Mucosa of rectum (tissue), 2 donors: ENCODE measurements at regions not wholly inside any gene's neighbourhood (a gene's known extent, or its start where the extent isn't known, plus 50 kb on each side); places are given as distances from the start of the nearest gene placed in this dataset.

ENCODE experiments used
- H3K27ac ChIP-seq, 2 donors: one replicate each; pipeline ENCODE4 v1.7.0; 2013; ENCODE audit warnings: inconsistent platforms in 2 of 2, low read depth in 2 of 2, low read length in 2 of 2
- H3K27me3 ChIP-seq, 2 donors: one replicate each; pipeline ENCODE4 v1.7.0; 2013; ENCODE audit warnings: low read length in 2 of 2; ENCODE audit not compliant: control insufficient read depth in 2 of 2, insufficient read depth in 2 of 2
- H3K36me3 ChIP-seq, 2 donors: one replicate each; pipeline ENCODE4 v1.7.0; 2013; ENCODE audit warnings: low read length in 2 of 2; ENCODE audit not compliant: control insufficient read depth in 2 of 2, insufficient read depth in 2 of 2
- H3K4me1 ChIP-seq, 2 donors: one replicate each; pipeline ENCODE4 v1.7.0; 2013; ENCODE audit warnings: low read length in 2 of 2, mild to moderate bottlenecking in 1 of 2; ENCODE audit not compliant: control insufficient read depth in 2 of 2, insufficient read depth in 2 of 2
- H3K4me3 ChIP-seq, 2 donors: one replicate each; pipeline ENCODE4 v1.7.0; 2013; ENCODE audit warnings: low read length in 2 of 2
- H3K9ac ChIP-seq, 2 donors: one replicate each; pipeline ENCODE4 v1.7.0; 2013; ENCODE audit warnings: low read length in 2 of 2, low read depth in 1 of 2, mild to moderate bottlenecking in 1 of 2
- H3K9me3 ChIP-seq, 2 donors: one replicate each; pipeline ENCODE4 v1.7.0; 2013; ENCODE audit warnings: low read length in 2 of 2; ENCODE audit not compliant: control insufficient read depth in 2 of 2
- donor health status: healthy.
- donor health status: Normal muscosa, but diverticular disease.

DNA sequence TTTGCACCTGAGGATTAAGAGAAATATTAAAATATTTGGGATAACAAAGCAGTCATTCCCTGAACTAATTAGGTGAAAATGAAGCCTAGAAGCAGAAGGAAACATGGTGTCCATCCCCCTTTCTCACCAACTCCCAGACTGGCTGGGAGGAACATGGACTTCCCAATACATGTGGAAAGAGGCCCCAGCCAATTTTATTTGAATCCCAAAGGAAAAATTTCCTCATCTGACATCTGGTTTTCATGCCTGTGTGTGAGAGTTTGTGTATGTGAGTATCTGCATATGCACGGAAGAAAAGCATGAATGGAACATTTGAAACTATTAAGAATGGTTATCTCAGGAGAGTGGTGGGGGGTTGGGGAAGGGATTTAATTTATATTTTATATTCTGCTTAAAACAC lies 84.3 kb downstream of the COPS8 start:
- no peak overlapping the region for H3K27ac ChIP-seq

DNA sequence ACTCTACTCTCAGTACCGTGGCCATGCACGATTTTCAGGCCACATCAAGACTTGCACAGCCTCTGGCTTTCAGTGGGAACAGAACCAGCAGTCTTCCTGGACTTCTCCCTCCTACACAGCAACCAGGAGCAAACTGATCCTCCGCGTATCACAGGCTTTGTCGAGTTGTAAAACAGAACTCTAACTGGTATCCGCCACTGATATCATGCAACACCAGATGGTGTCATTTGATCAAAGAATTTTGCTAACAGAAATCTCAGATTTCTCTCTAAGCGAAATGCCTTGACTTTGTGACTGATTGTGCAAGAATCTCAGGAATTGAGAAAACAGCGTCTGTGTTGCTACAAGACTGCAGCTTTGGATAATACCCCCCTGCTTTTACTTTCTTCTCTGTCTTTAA lies 85.7 kb downstream of the COPS8 start:
- H3K4me3 ChIP-seq: no peak overlapping the region
- H3K27ac ChIP-seq: peak overlapping the region; percentile 40 to 61
- H3K9ac ChIP-seq: no peak overlapping the region

More for the DNA sequence above, 84.3 kb downstream of the COPS8 start:
- Histone ChIP-seq H3K27me3 (no peaks in the 10 kb centered on the region), H3K4me3 (no peak overlapping the region), H3K9ac (no peak overlapping the region), H3K9me3 (peaks cover 0 to 2% of the 10 kb centered on the region in 2 donors), H3K36me3 (no peaks in the 10 kb centered on the region), H3K4me1 (no peaks in the 10 kb centered on the region)

DNA sequence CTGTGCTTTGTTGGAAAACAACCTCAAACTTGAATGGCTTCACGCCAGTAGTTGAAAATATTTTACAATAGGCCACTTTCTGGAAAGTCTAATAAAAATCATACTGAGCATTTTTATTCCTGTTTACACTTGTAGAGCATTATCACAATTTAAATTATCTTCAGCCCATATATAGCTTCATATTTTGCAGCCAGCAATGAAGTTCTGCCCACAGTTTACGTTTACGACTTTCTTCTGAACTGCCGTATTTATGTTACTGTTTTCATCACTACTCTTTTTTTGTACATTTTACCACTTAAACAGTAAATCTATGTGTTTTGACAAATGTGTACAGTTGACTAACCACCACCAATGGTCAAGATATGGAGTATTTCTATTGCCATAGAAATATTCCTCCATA lies 86.2 kb downstream of the COPS8 start:
- H3K4me1 ChIP-seq: no peaks in the 10 kb centered on the region
- H3K27ac ChIP-seq: peak overlapping the region in 1 of 2 donors; percentile 27
- H3K36me3 ChIP-seq: no peaks in the 10 kb centered on the region
- no peak overlapping the region for H3K4me3 ChIP-seq
- H3K9ac ChIP-seq: no peak overlapping the region
- no peaks in the 10 kb centered on the region for H3K27me3 ChIP-seq
- peaks cover 0 to 2% of the 10 kb centered on the region in 2 donors for H3K9me3 ChIP-seq

More for the DNA sequence above, 85.7 kb downstream of the COPS8 start:
- Histone ChIP-seq H3K27me3 (no peaks in the 10 kb centered on the region), H3K9me3 (peaks cover 0 to 2% of the 10 kb centered on the region in 2 donors), H3K36me3 (no peaks in the 10 kb centered on the region), H3K4me1 (no peaks in the 10 kb centered on the region)

GRCh38 chr2:237177052-237177451 lies 91.4 kb downstream of the COPS8 start:
- no peak overlapping the region for H3K27ac ChIP-seq
- H3K9me3 ChIP-seq: peaks cover 0 to 2% of the 10 kb centered on the region in 2 donors
- no peak overlapping the region for H3K4me3 ChIP-seq
- H3K4me1 ChIP-seq: no peaks in the 10 kb centered on the region
- no peaks in the 10 kb centered on the region for H3K36me3 ChIP-seq
- no peak overlapping the region for H3K9ac ChIP-seq
- H3K27me3 ChIP-seq: peaks cover 0 to 2% of the 10 kb centered on the region in 2 donors

GRCh38 chr2:237177986-237178385 lies 92.3 kb downstream of the COPS8 start:
- H3K4me1 ChIP-seq: no peaks in the 10 kb centered on the region
- no peaks in the 10 kb centered on the region for H3K36me3 ChIP-seq
- peak overlapping the region; percentile 33 to 53 for H3K27ac ChIP-seq
- no peak overlapping the region for H3K9ac ChIP-seq
- no peak overlapping the region for H3K4me3 ChIP-seq
- H3K9me3 ChIP-seq: peaks cover 0 to 2% of the 10 kb centered on the region in 2 donors
- peaks cover 0 to 2% of the 10 kb centered on the region in 2 donors for H3K27me3 ChIP-seq

DNA sequence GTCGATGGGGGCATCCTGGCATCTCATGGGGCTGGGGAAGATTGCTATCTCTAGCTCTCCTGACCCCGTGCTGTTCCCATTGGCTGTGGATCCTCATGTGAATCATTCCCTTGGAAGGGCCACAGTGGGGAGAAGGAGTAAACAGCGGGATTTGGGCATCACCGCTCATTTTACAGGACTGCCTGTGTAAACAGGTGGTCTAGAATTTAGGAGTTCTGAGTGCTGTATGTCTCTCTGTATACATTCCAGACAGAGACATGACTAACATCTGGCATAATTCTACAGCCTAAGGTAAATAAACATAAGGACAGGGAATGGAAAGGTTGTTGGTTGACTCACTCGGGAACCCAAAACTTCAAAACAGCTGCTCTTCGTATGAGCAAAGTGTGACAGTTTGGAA lies 92.7 kb downstream of the COPS8 start:
- Histone ChIP-seq H3K4me1 (no peaks in the 10 kb centered on the region), H3K9me3 (peaks cover 0 to 2% of the 10 kb centered on the region in 2 donors), H3K36me3 (no peaks in the 10 kb centered on the region), H3K4me3 (no peak overlapping the region), H3K27me3 (peaks cover 0 to 2% of the 10 kb centered on the region in 2 donors), H3K27ac (peak overlapping the region in 1 of 2 donors; percentile 53), H3K9ac (no peak overlapping the region)

- Histone ChIP-seq H3K9ac (no peak overlapping the region), H3K27me3 (peaks cover 0 to 2% of the 10 kb centered on the region in 2 donors), H3K4me3 (no peak overlapping the region), H3K27ac (no peak overlapping the region), H3K9me3 (no peaks in the 10 kb centered on the region), H3K4me1 (no peaks in the 10 kb centered on the region), H3K36me3 (no peaks in the 10 kb centered on the region)
Observed at GRCh38 chr2:237179161-237179560, 93.5 kb downstream of the COPS8 start.

GRCh38 chr2:237180187-237180586 lies 94.5 kb downstream of the COPS8 start:
- Histone ChIP-seq H3K36me3 (no peaks in the 10 kb centered on the region), H3K9ac (no peak overlapping the region), H3K9me3 (no peaks in the 10 kb centered on the region), H3K27ac (no peak overlapping the region), H3K4me1 (no peaks in the 10 kb centered on the region), H3K4me3 (no peak overlapping the region), H3K27me3 (peaks cover 0 to 5% of the 10 kb centered on the region in 2 donors)

GRCh38 chr2:237180987-237181386 lies 95.3 kb downstream of the COPS8 start:
- Histone ChIP-seq H3K4me3 (no peak overlapping the region), H3K9ac (no peak overlapping the region), H3K27ac (no peak overlapping the region), H3K36me3 (no peaks in the 10 kb centered on the region), H3K27me3 (peaks cover 0 to 5% of the 10 kb centered on the region in 2 donors), H3K4me1 (no peaks in the 10 kb centered on the region), H3K9me3 (no peaks in the 10 kb centered on the region)

GRCh38 chr2:237181844-237182243 lies 96.2 kb downstream of the COPS8 start:
- Histone ChIP-seq H3K9ac (no peak overlapping the region), H3K9me3 (no peaks in the 10 kb centered on the region), H3K4me3 (no peak overlapping the region), H3K27me3 (peaks cover 0 to 5% of the 10 kb centered on the region in 2 donors), H3K36me3 (no peaks in the 10 kb centered on the region), H3K4me1 (no peaks in the 10 kb centered on the region), H3K27ac (peak overlapping the region in 1 of 2 donors; percentile 42)
